Stimulated activated CD8-positive, alpha-beta memory T cell treated with anti-CD3 and anti-CD28 coated beads, Interleukin-2, amount 100 ng/mL, for 1 hour (primary cell): ENCODE measurements at regions not wholly inside any gene's neighbourhood (a gene's known extent, or its start where the extent isn't known, plus 50 kb on each side); places are given as distances from the start of the nearest gene placed in this dataset.
"Not testable (repeated sequence)": the region's sequence is repeated elsewhere in the genome, so short reads cannot be mapped to it uniquely, and the experiment has no call there.

Experiments used
- DNase-seq, 2 donors: peaks; one replicate each; pipeline ENCODE4 v3.0.0-alpha.2; 2020; ENCODE audit warnings: low read depth in 2 of 2

DNA sequence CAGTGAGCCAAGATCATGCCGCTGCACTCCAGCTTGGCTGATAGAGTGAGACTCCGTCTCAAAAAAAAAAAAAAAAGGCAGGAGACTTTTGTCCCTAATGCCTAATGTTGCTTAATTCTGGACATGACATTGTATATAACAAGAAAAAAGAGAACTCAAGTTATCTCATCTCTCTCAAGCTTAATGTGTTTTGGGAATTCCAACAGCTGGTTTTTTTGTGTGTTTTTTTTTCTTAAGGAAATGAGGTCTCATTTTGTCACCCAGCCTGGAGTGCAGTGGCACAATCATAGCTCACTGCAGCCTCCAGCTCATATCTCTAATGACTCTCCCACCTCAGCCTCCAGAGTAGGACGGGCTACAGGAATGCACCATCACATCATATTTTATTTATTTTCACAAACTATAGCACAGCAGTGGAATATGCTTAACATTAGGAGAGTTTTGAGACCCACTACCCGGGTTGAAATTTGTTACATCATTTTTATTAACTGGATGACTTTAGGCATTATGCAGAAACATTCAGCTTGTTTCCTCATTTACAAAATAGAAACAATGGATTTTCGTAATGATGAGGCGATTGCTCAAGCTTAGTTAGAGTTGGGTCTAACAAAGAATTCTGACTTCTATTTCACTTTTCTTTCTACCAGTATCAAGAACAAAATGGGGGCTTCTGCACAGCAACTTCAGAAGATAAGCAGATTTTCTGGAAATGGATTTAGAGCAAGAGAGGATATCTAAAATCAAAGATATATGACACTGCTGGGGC, 104.1 kb upstream of the BTN3A2 start:
- no peak for DNase-seq

DNA sequence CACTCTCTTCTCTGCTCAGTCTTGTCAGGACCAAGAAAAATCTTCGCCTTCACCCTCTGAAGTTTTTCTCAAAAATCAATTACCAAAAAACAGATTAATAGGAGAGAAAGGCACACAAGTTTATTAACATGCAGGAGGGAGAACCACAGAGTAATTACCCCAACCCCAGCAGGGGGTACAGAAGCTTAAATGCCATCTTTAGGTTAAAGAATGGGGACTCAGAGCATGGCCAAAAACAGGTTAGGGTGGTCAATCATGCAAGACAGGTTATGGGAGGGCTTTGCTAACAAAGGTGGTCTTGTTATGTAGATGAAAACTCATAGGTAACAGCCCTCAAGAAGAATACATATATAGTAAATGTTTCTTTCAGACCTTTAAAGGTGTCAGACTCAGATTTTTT, 100.5 kb upstream of the BTN3A2 start:
- no peak for DNase-seq

DNA sequence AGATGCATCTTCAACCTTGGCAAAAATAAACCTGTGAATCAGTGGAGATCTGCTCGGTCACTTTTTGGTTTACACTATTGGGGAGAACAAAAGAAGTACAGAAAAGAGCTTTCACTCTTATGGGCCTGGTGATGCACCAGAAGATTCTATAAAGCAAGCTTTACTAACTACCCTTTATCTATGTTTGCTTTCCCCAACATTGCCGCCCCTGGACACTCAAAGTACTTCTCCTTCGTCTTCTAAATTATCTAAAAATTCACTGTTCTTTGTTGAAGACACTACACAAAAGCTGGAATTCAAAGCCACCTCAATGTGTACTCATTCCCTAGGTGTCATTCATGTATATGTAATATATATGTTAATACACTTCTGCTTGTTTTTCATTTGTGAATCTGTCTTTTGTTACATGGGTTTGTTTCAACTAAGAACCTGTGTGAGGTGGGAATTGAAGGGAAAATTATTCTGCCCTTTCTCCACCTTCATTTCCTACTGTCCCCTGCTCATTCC, 97.9 kb upstream of the BTN3A2 start:
- no peak for DNase-seq

DNA sequence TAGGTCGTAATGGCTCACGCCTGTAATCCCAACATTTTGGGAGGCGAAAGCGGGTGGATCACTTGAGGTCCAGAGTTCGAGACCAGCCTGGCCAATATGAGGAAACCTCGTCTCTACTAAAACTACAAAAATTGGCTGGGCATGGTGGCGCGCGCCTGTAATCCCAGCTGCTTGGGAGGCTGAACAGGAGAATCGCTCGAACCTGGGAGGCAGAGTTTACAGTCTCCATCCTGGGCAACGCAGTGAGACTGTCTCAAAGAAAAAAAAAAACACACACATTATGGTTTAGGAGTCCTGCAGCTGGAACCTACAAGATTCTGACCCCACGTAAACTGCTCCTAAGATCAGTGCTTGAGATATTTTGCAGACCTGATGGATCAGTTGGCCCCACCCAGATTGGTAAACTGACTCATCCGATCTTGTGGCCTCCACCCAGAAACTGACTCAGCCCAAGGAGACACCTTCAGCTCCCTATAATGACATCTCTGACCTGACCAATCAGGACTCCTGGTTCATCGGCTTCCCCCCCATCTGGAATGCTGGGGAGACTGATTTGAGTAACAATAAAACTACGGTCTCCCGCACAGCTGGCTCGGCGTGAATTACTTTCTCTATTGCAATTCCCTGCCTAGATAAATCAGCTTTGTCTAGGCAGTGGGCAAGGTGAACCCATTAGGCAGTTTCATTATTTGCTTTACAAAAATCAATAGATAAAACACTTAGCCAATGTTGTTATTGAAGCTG, 96.2 kb upstream of the BTN3A2 start:
- DNase-seq = no peak

DNA sequence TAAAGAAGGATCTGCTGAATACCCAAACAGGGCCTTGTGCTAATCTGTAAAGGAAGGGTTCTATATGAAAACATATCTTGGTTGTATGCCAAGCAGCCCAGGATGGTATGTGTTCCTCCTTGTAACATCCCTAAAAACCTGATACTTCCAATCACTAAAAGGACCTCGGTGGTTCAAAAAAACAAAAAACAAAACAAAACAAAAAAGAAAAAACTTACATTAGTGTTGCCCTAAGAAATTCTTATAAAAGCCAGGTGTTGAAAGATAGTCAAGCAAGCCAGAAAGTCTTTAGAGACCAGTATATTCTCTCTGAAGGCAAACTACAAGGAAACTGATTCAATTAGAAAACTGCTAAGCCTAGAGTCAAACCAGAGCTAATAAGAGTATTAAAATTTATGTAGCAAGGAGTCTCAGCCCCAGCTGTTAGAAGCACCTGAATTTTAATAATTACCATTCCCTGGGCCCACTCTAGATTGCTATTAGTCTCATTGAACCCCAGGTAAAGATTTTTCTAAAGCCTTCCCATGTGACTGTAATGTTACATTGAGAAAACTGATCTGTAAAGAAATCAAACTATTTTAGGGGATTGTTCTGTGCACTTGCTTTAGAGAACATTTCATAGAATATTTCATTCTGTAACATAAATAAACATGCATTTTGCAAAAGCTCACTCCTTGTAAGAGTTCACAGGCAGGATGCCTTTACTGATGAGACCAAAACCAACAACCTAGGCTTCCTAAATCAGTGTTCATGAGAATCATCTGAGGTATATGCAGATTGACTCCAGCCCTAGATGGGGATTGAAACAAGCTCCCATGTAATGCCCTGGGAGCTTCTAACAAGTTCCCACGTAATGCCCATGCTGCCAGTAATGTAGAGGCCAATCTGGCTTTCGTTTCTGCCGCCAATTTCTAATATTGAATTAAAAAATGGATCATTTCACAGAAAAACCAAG, 95.2 kb upstream of the BTN3A2 start:
- DNase-seq = no peak

DNA sequence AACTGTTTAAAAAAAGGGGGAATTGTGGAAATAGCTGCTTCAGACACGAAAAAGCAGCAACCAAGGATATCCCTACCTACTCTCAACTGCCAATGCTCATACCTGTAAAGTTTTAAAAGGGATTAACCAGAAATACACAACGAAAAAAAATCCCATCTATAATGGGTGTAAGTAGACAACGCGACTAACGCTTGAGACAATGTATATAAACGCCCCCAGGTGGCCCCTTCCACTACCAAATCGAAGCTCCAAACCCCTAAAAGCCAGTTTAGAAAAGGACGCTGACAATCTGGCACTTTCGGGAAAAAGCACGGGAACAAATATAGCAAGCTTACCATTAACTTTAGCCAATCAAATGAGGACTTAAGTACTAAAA, 94.5 kb upstream of the BTN3A2 start:
- DNase-seq = no peak

DNA sequence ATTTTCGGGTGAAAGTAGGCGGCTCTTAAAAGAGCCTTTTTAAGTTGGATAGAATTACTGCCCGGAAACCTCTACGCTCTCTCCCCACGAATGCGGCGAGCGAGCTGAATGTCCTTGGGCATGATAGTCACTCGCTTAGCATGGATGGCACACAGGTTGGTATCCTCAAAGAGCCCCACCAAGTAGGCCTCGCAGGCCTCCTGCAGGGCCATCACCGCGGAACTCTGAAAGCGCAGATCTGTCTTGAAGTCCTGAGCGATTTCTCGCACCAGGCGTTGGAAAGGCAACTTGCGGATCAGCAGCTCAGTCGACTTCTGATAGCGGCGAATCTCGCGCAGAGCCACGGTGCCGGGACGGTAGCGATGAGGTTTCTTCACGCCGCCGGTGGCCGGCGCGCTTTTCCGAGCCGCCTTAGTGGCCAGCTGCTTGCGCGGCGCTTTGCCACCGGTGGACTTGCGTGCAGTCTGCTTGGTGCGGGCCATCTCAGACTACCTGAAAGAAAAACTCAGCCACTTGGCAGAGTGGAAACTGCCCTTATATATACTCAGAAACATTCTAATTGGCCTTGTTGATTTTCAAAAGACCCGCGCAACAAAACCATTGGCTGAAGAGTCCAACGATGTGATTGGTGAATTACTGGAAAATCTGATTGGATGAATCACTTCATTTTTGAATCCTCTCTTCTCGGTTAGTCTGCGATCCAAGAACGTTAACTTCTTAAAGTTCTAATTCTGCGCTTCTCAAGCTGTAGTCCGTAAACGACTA, 93.9 kb upstream of the BTN3A2 start:
- peak; percentile 58 to 63 for DNase-seq

DNA sequence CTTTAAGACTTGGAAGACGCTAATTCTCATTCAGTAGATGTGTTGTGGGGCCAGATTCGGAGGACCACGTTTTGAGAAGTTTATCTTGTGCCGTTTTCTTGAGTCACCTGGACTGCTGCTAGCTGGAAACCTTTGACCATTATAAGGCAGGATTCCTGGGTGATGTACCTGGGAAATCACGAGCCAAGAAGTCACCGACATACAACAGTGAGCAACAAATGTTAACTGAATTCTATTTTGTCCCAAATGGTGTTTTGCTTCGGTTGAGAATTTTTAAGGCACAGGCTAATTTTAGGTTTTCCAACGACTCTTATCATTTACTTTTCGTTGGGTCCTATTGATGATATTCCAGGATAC, 93.4 kb upstream of the BTN3A2 start:
- DNase-seq = no peak

DNA sequence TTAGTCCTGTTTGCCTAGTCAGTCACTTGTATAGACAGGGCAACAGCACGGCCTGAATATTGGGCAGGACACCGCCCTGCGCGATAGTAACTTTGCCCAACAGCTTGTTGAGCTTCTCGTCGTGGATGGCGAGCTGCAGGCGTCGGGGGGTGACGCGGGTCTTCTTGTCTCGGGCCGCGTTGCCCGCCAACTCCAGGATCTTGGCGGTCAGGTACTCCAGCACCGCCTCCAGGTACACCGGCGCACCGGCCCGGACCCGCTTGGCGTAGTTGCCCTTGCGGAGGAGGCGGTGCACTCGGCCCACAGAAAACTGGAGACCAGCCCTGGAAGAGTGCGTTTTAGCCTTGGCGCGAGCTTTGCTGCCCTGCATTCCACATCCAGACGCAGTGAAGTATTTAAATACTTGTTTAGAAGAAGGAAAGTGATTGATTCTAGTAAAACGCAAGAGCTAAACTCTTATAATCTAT, 92.8 kb upstream of the BTN3A2 start:
- no peak for DNase-seq

DNA sequence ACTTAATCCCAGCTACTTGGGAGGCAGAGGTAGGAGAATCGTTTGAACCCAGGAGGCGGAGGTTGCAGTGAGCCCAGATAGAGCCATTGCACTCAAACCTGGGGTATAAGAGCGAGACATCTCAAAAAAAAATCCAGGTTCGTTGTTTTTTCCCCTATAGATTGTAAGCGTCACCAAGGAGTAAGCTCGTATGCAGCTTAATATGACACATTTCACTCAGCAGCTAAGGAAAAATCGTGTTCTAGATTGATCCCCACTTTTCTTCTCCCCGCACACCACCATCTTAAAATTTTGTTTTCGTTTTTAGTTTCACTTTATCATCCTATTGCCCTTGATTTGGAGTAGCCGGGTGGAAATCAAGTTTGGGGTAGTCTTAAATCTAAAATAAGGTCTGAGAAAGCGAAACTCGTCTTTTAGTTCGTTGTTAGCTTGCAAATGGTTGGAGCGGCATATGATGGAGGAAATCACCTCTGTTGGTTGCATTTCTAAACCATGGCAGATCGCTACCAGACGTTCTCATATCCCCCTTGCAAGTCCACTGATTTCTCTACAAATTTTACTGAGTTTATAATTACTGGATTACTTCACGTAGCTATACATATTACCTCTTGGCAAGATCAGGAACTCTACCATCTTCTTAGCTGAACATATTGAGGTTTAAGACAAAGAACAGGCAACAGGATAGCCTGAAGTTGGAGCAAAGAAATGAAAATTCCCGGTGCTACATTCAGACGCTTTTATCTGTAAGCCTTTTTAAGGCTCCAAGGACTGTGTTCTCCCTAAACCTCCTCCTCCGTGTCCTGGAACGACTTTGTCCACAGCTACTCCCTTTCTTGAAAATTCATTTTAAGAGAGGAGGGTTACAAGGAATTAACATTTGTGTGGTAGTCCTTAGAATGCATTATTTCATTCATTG, 91.1 kb upstream of the BTN3A2 start:
- no peak for DNase-seq

DNA sequence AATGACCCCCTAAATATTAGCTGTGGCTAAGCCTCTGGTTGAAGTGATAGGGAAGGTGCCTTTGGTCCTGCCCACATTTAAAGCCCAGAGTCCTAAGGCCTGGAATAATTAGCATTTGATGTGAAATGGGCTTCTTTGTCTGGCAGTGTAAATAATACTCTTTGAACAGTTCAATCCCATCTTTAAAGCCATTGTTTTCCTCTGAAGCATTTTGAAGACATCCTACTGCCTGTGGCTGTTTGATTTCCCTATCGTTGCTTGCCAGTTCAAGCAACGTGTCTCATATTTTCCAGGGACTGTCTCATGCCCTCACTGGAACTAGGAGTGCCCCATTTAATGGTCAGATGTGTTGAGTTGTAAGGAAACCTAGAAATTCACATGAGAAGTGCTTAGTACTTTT, 89.3 kb upstream of the BTN3A2 start:
- DNase-seq = no peak

DNA sequence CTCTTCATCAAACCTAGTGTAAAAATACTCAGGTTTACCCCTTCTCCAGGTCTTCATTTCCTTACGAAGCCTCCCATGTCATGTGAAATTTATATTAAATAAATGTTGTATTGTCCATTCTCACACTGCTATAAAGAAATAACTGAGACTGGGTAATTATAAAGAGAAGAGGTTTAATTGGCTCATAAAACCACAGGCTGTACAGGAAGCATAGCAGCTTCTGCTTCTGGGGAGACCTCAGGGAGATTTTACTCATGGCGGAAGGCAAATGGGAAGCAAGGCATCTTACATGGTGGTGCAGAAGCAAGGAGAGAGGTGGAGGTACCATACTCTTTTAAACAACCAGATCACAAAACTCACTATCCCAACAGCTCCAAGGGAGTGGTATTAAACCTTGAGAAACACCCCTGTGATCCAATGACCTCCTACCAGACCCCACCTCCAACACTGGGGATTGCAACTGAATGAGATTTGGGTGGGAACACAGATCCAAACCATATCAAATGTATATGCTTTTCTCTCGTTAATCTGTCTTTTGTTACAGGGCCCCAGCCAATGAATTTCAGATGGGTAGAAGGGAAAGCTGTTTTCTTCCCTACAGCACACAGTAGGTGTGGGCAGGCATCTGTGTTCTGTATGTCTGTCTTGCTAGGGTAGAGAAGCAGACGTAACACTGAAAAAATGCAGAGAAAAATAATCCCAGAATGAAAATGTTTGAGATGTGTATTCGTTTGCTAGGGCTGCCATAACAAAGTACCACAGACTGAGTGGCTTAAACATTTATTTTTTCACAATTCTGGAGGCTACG, 88.0 kb upstream of the BTN3A2 start:
- no peak for DNase-seq

DNA sequence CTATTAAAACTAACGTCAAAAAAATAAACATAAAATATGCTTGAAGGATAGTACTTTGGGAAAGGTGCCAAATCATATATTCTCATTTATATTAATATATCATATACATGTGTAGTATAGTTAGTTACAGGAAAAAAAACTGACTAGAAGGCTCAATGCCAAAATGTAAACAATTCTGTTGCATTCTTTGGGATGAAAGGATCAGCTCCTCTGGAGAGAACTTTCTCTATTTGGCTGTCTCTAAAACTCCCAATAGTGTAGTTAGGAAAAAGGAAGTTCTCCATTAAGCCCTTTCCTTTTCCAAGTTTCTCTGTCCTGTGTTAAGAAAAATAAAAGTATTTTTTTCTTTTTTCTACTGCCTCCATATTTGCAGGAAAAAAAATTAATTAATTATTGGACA, 86.5 kb upstream of the BTN3A2 start:
- no peak for DNase-seq

DNA sequence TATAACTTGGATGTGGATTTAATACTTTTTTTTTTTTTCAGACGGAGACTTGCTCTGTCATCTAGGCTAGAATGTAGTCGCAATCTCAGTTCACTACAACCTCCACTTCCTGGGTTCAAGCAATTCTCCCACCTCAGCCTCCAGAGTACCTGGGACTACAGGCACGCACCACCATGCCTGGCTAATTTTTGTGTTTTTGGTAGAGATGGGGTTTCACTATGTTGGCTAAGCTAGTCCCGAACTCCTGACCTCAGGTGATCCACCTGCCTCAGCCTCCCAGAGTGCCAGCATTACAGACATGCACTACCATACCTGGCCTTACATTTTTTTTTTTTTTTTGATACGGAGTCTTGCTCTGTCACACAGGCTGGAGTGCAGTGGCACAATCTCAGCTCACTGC, 85.6 kb upstream of the BTN3A2 start:
- DNase-seq = not testable (repeated sequence)

DNA sequence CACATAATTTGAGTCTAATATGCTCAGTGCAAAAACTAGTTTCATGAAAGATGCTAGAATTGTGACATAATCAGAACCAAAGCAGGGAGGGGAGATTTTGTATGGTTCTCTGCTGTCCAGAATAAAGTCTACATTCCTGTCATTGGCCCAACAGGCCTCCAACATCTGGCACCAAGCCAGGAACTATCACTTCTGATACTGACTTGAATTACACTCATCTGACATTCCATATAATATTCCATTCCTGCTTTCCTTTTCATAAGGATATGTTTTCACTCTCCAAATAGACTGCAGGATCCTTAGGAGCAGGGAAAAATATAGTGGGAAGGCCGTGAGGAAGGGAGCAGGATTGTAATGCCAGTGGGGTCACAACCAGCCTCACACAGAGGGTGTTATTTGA, 84.6 kb upstream of the BTN3A2 start:
- no peak for DNase-seq

DNA sequence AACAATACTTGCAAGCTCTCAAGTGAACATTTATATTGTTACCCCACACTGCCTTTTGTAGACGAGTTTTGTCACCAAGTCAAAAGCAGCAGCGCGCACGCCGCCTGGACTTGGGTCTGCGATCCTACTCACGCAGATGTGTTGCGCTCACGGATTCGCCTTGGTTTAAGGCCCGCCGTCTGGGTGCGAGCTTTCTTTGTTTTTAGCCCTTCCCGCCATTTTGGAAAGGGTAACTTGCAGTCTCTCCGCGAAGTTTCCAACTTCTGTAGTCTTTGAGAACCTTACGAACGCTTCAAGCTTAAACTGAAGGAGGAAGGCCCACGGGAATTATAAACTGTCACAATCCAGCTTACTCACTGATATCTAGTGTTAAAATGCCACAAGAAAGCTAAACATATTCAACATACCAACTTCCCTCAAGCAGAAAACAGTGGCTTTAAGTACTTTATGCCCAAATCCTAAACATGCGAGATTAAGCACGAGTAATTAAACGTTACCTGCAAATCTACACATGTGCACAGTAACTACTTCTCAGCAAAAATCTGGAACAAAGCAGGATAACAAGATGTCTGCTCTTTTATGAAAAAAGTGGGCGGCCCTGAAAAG, 80.4 kb upstream of the BTN3A2 start:
- no peak for DNase-seq

DNA sequence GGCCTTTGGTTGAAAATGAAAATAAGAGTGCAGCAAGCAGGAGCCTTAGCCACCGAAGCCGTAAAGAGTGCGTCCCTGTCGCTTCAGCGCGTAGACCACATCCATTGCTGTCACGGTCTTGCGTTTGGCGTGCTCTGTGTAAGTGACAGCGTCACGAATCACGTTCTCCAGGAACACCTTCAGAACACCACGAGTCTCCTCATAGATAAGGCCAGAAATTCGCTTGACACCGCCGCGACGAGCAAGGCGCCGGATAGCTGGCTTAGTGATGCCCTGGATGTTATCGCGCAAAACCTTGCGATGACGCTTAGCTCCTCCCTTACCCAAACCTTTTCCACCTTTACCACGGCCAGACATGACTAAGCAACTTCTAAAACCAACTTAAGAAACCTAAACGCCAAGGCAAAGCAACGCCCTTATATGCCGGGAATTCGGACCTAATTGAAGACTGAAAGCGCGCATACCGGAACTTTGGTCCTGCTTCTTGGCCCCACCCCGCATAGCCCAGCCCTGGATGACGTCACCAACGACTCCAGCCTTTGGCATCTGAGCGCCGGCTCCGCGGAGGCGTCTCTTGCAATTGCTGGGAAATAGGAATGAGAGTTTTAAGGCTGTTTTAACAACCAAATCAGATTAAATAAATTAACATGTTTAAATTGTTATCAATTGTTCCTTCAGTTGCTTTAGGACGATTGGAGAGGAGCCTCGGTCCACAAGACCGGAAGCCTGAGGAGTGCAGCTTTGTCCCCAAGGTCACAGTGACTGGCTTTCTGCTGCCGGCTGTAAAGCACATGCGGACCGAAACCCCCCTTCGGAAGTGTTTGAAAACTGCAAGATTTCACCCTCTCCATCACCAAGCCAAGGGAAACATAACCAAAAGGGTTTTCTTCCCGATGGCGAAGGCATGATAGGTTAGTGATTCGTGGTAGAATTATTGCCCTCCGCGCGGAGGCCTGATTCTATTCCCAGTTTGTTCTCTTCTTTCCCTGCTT, 79.6 kb upstream of the BTN3A2 start:
- peak; percentile 81 to 89 for DNase-seq
